GM23338 (cell line): ENCODE measurements at regions not wholly inside any gene's neighbourhood (a gene's known extent, or its start where the extent isn't known, plus 50 kb on each side); places are given as distances from the start of the nearest gene placed in this dataset.

Experiments
- ATAC-seq: fragments of 200-7000 bp; cut with Tn5 transposase; 3 replicates; pipeline ENCODE4 v1.9.1; 2020
- DNase-seq: peaks from one replicate; pipeline ENCODE4 v3.0.0-alpha.2; 2015; ENCODE audit warnings: low spot score
- H2AFZ ChIP-seq: fragments of 200-600 bp; sonication (generic); 2 replicates; pipeline ENCODE4 v1.8.0; 2016; ENCODE audit warnings: antibody characterized with exemption, mild to moderate bottlenecking, moderate library complexity
- H3F3A ChIP-seq: fragments of 200-600 bp; sonication (generic); replicated peaks from 2 replicates; pipeline ENCODE4 v1.8.0; 2017; ENCODE audit warnings: antibody characterized with exemption, mixed run types, low read depth
- H3K27ac ChIP-seq: fragments of 200-600 bp; sonication (generic); 2 replicates; pipeline ENCODE4 v1.6.1; 2016; ENCODE audit warnings: low read depth
- H3K27me3 ChIP-seq: fragments of 200-600 bp; sonication (generic); 2 replicates; pipeline ENCODE4 v1.8.0; 2016; ENCODE audit warnings: mild to moderate bottlenecking, mixed run types, moderate library complexity; ENCODE audit not compliant: insufficient read depth
- H3K36me3 ChIP-seq: fragments of 200-600 bp; sonication (generic); 2 replicates; pipeline ENCODE4 v1.8.0; 2016; ENCODE audit warnings: mild to moderate bottlenecking; ENCODE audit not compliant: insufficient read depth
- H3K4me1 ChIP-seq: fragments of 200-600 bp; sonication (generic); 2 replicates; pipeline ENCODE4 v1.8.0; 2016; ENCODE audit warnings: mild to moderate bottlenecking, moderate library complexity; ENCODE audit not compliant: insufficient read depth
- H3K4me2 ChIP-seq: fragments of 200-600 bp; sonication (generic); 2 replicates; pipeline ENCODE4 v1.7.1; 2017; ENCODE audit warnings: mixed run types
- H3K4me3 ChIP-seq: fragments of 200-600 bp; sonication (generic); 2 replicates; pipeline ENCODE4 v1.6.1; 2016; ENCODE audit warnings: mixed run types
- H3K79me2 ChIP-seq: fragments of 200-600 bp; sonication (generic); replicated peaks from 2 replicates; pipeline ENCODE4 v1.8.0; 2017; ENCODE audit warnings: mild to moderate bottlenecking; ENCODE audit not compliant: insufficient read depth
- H3K9me2 ChIP-seq: fragments of 200-600 bp; sonication (generic); 2 replicates; pipeline ENCODE4 v1.8.0; 2017; ENCODE audit not compliant: insufficient read depth
- H4K20me1 ChIP-seq: fragments of 200-600 bp; sonication (generic); replicated peaks from 2 replicates; pipeline ENCODE4 v1.8.0; 2017; ENCODE audit warnings: mild to moderate bottlenecking; ENCODE audit not compliant: insufficient read depth
- H3K27ac Mint-ChIP-seq: 2 replicates; pipeline ENCODE4 v1.8.0; 2020; ENCODE audit warnings: inconsistent platforms, mild to moderate bottlenecking, moderate library complexity, mixed read lengths
- H3K27me3 Mint-ChIP-seq: 3 replicates; pipeline ENCODE4 v1.8.0; 2022; ENCODE audit warnings: low read depth, mild to moderate bottlenecking, moderate library complexity, mixed read lengths, inconsistent platforms; ENCODE audit not compliant: insufficient read depth, poor library complexity
- H3K36me3 Mint-ChIP-seq: 3 replicates; pipeline ENCODE4 v1.8.0; 2021; ENCODE audit warnings: low read depth, mild to moderate bottlenecking, inconsistent platforms, moderate library complexity, mixed read lengths
- H3K4me1 Mint-ChIP-seq: 3 replicates; pipeline ENCODE4 v1.8.0; 2020; ENCODE audit warnings: mild to moderate bottlenecking, inconsistent platforms, mixed read lengths
- H3K4me3 Mint-ChIP-seq: 3 replicates; pipeline ENCODE4 v1.8.0; 2021; ENCODE audit warnings: moderate library complexity, mild to moderate bottlenecking, inconsistent platforms, mixed read lengths
- H3K9me3 Mint-ChIP-seq: 3 replicates; pipeline ENCODE4 v1.8.0; 2020; ENCODE audit warnings: moderate library complexity, mild to moderate bottlenecking, inconsistent platforms, mixed read lengths
- CREB1 ChIP-seq: fragments of 250-450 bp; sonication (Bioruptor Pico); IDR thresholded peaks from 2 replicates; pipeline ENCODE4 v1.5.0; 2020; ENCODE audit warnings: low read depth, mild to moderate bottlenecking, moderate library complexity
- EZH2 ChIP-seq: fragments of 200-600 bp; sonication (generic); IDR thresholded peaks from one replicate; pipeline ENCODE4 v1.8.0; 2017; ENCODE audit warnings: antibody characterized with exemption, mild to moderate bottlenecking, low read depth; ENCODE audit not compliant: unreplicated experiment
- EZH2phosphoT487 ChIP-seq: fragments of 200-600 bp; sonication (generic); IDR thresholded peaks from one replicate; pipeline ENCODE4 v1.8.1; 2018; ENCODE audit warnings: antibody characterized with exemption; ENCODE audit not compliant: unreplicated experiment
- JUNB ChIP-seq: IDR thresholded peaks from one replicate; pipeline ENCODE4 v1.6.1; 2016; ENCODE audit warnings: antibody characterized with exemption; ENCODE audit not compliant: unreplicated experiment
- NANOG ChIP-seq: IDR thresholded peaks from 2 replicates; pipeline ENCODE4 v1.6.1; 2016; ENCODE audit warnings: antibody characterized with exemption, borderline replicate concordance
- REST ChIP-seq: IDR thresholded peaks from one replicate; pipeline ENCODE4 v1.6.1; 2018; ENCODE audit warnings: antibody characterized with exemption; ENCODE audit not compliant: unreplicated experiment
- ZNF114 ChIP-seq: fragments of 250-450 bp; sonication (Bioruptor Pico); IDR thresholded peaks from 2 replicates; pipeline ENCODE4 v1.5.0; 2020; ENCODE audit warnings: mild to moderate bottlenecking, moderate library complexity
- ZNF331 ChIP-seq: fragments of 250-450 bp; sonication (Bioruptor Pico); IDR thresholded peaks from 2 replicates; pipeline ENCODE4 v1.5.0; 2020; ENCODE audit warnings: low read depth, mild to moderate bottlenecking, moderate library complexity
- TF ChIP-seq, protein P1 (sequence below): fragments of 250-450 bp; sonication (Bioruptor Pico); IDR thresholded peaks from 2 replicates; pipeline ENCODE4 v1.5.0; 2020; ENCODE audit warnings: mild to moderate bottlenecking, moderate library complexity
- TF ChIP-seq, protein P2 (sequence below), 2 experiments: fragments of 200-600 bp in 1 of 2; sonication (generic) in 1 of 2; conservative IDR thresholded peaks; 2 replicates each; pipeline versions ENCODE4 v1.5.1 to v1.6.1; 2016 to 2017; ENCODE audit warnings: antibody characterized with exemption in 2 of 2, low read depth in 2 of 2, mild to moderate bottlenecking in 2 of 2, moderate library complexity in 1 of 2

DNA sequence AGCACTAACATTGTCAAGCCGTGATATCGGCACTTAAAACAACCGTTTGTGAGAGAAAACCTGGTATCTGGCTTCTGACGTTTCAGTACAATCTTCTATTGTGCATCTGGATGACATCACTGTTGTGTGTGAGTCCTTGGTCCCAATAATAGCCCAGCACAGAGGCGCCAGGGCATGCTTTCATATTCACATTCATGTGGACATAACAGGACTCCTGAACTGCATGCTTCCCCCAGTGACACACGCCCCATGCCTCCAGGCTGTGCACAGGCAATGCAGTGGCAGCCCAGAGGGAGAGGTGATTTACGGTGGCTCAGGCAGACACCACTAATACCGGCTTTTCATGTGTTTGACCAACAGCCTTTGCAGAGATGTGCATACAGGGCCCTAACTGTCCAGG lies 58.1 kb downstream of the MRPL57 start:
- no peak overlapping the region for H3K4me3 Mint-ChIP-seq
- ATAC-seq, result no peak
- Histone ChIP-seq H3K4me2 (no peak overlapping the region), H3K4me1 (no peaks in the 10 kb centered on the region), H3K27ac (no peak overlapping the region), H3K36me3 (no peaks in the 10 kb centered on the region), H2AFZ (0 out of 2 replicates have a peak overlapping the region, but pooled peaks have one; percentile 47), H3K27me3 (no peaks in the 10 kb centered on the region), H3K79me2 (no peaks in the 10 kb centered on the region), H4K20me1 (no peaks in the 10 kb centered on the region), H3K9me2 (no peaks in the 10 kb centered on the region), H3K4me3 (no peak overlapping the region), H3F3A (no peaks in the 10 kb centered on the region)
- no peaks in the 10 kb centered on the region for H3K27me3 Mint-ChIP-seq
- H3K36me3 Mint-ChIP-seq, result no peaks in the 10 kb centered on the region
- no peaks in the 10 kb centered on the region; the same call in 2 of the 3 replicates for H3K9me3 Mint-ChIP-seq
- H3K4me1 Mint-ChIP-seq, result no peaks in the 10 kb centered on the region; the same call in 2 of the 3 replicates
- H3K27ac Mint-ChIP-seq, result no peak overlapping the region
- DNase-seq, result no peak
- no peak for TF ChIP-seq EZH2phosphoT487

- H3K9me3 Mint-ChIP-seq, result no peaks in the 10 kb centered on the region; the same call in 2 of the 3 replicates
- no peaks in the 10 kb centered on the region for H4K20me1 ChIP-seq
- H3K27ac ChIP-seq, result no peak overlapping the region
- no peak overlapping the region for H3K4me2 ChIP-seq
- H3K4me1 ChIP-seq, result no peaks in the 10 kb centered on the region
- no peak overlapping the region for H3K4me3 ChIP-seq
- no peaks in the 10 kb centered on the region; the same call in 2 of the 3 replicates for H3K4me1 Mint-ChIP-seq
- no peaks in the 10 kb centered on the region for H3K27me3 Mint-ChIP-seq
- DNase-seq, result no peak
- H3K4me3 Mint-ChIP-seq, result no peak overlapping the region
- no peak for ATAC-seq
- no peaks in the 10 kb centered on the region for H3K27me3 ChIP-seq
- H3K9me2 ChIP-seq, result no peaks in the 10 kb centered on the region
- peak overlapping the region; percentile 56; the same call in 1 of the 2 replicates for H2AFZ ChIP-seq
- no peak overlapping the region for H3K27ac Mint-ChIP-seq
- H3K36me3 ChIP-seq, result no peaks in the 10 kb centered on the region
- no peaks in the 10 kb centered on the region for H3F3A ChIP-seq
- TF ChIP-seq, protein P1, sequence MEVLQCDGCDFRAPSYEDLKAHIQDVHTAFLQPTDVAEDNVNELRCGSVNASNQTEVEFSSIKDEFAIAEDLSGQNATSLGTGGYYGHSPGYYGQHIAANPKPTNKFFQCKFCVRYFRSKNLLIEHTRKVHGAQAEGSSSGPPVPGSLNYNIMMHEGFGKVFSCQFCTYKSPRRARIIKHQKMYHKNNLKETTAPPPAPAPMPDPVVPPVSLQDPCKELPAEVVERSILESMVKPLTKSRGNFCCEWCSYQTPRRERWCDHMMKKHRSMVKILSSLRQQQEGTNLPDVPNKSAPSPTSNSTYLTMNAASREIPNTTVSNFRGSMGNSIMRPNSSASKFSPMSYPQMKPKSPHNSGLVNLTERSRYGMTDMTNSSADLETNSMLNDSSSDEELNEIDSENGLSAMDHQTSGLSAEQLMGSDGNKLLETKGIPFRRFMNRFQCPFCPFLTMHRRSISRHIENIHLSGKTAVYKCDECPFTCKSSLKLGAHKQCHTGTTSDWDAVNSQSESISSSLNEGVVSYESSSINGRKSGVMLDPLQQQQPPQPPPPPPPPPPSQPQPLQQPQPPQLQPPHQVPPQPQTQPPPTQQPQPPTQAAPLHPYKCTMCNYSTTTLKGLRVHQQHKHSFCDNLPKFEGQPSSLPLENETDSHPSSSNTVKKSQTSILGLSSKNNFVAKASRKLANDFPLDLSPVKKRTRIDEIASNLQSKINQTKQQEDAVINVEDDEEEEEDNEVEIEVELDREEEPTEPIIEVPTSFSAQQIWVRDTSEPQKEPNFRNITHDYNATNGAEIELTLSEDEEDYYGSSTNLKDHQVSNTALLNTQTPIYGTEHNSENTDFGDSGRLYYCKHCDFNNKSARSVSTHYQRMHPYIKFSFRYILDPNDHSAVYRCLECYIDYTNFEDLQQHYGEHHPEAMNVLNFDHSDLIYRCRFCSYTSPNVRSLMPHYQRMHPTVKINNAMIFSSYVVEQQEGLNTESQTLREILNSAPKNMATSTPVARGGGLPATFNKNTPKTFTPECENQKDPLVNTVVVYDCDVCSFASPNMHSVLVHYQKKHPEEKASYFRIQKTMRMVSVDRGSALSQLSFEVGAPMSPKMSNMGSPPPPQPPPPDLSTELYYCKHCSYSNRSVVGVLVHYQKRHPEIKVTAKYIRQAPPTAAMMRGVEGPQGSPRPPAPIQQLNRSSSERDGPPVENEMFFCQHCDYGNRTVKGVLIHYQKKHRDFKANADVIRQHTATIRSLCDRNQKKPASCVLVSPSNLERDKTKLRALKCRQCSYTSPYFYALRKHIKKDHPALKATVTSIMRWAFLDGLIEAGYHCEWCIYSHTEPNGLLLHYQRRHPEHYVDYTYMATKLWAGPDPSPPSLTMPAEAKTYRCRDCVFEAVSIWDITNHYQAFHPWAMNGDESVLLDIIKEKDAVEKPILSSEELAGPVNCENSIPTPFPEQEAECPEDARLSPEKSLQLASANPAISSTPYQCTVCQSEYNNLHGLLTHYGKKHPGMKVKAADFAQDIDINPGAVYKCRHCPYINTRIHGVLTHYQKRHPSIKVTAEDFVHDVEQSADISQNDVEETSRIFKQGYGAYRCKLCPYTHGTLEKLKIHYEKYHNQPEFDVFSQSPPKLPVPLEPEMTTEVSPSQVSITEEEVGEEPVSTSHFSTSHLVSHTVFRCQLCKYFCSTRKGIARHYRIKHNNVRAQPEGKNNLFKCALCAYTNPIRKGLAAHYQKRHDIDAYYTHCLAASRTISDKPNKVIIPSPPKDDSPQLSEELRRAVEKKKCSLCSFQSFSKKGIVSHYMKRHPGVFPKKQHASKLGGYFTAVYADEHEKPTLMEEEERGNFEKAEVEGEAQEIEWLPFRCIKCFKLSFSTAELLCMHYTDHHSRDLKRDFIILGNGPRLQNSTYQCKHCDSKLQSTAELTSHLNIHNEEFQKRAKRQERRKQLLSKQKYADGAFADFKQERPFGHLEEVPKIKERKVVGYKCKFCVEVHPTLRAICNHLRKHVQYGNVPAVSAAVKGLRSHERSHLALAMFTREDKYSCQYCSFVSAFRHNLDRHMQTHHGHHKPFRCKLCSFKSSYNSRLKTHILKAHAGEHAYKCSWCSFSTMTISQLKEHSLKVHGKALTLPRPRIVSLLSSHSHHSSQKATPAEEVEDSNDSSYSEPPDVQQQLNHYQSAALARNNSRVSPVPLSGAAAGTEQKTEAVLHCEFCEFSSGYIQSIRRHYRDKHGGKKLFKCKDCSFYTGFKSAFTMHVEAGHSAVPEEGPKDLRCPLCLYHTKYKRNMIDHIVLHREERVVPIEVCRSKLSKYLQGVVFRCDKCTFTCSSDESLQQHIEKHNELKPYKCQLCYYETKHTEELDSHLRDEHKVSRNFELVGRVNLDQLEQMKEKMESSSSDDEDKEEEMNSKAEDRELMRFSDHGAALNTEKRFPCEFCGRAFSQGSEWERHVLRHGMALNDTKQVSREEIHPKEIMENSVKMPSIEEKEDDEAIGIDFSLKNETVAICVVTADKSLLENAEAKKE (CRISPR knock-in tag), result no peak
- TF ChIP-seq ZNF114 (CRISPR knock-in tag) (no peak), ZNF331 (no peak), EZH2 (no peak), CREB1 (no peak), JUNB (no peak), NANOG (no peak), REST (no peak), EZH2phosphoT487 (no peak)
- TF ChIP-seq, protein P2, sequence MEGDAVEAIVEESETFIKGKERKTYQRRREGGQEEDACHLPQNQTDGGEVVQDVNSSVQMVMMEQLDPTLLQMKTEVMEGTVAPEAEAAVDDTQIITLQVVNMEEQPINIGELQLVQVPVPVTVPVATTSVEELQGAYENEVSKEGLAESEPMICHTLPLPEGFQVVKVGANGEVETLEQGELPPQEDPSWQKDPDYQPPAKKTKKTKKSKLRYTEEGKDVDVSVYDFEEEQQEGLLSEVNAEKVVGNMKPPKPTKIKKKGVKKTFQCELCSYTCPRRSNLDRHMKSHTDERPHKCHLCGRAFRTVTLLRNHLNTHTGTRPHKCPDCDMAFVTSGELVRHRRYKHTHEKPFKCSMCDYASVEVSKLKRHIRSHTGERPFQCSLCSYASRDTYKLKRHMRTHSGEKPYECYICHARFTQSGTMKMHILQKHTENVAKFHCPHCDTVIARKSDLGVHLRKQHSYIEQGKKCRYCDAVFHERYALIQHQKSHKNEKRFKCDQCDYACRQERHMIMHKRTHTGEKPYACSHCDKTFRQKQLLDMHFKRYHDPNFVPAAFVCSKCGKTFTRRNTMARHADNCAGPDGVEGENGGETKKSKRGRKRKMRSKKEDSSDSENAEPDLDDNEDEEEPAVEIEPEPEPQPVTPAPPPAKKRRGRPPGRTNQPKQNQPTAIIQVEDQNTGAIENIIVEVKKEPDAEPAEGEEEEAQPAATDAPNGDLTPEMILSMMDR (conservative IDR thresholded peaks at IDR 0.05; ENCODE audit: low read depth in 2 of 2), result no peak
- H3K79me2 ChIP-seq, result no peaks in the 10 kb centered on the region
- H3K36me3 Mint-ChIP-seq, result no peaks in the 10 kb centered on the region
These were observed 58.7 kb downstream of the MRPL57 start for GRCh38 chr13:21235174-21235573.
